Neuronal stem cell (in vitro differentiated cells): ENCODE measurements at regions not wholly inside any gene's neighbourhood (a gene's known extent, or its start where the extent isn't known, plus 50 kb on each side); places are given as distances from the start of the nearest gene placed in this dataset.

ENCODE experiments used
- DNase-seq: peaks from one replicate; pipeline ENCODE4 v3.0.0-alpha.2; 2013; ENCODE audit warnings: low spot score
- H2AFZ ChIP-seq: one replicate; pipeline ENCODE4 v1.6.1; 2013; ENCODE audit warnings: mild to moderate bottlenecking, low read length, inconsistent platforms
- H2AK5ac ChIP-seq: 2 replicates; pipeline ENCODE4 v1.6.1; 2013; ENCODE audit warnings: low read depth, mild to moderate bottlenecking, inconsistent platforms, low read length, moderate library complexity, mixed read lengths
- H2BK120ac ChIP-seq: 2 replicates; pipeline ENCODE4 v1.6.1; 2013; ENCODE audit warnings: low read depth, mild to moderate bottlenecking, inconsistent platforms, low read length, moderate library complexity, mixed read lengths
- H2BK12ac ChIP-seq: one replicate; pipeline ENCODE4 v1.6.1; 2013; ENCODE audit warnings: low read length, inconsistent platforms
- H2BK15ac ChIP-seq: 2 replicates; pipeline ENCODE4 v1.6.1; 2013; ENCODE audit warnings: mild to moderate bottlenecking, low read length, inconsistent platforms, mixed read lengths
- H2BK5ac ChIP-seq: one replicate; pipeline ENCODE4 v1.6.1; 2013; ENCODE audit warnings: inconsistent platforms, mild to moderate bottlenecking, low read length, moderate library complexity
- H3K14ac ChIP-seq: one replicate; pipeline ENCODE4 v1.6.1; 2013; ENCODE audit warnings: low read length, inconsistent platforms
- H3K18ac ChIP-seq: 2 replicates; pipeline ENCODE4 v1.6.1; 2013; ENCODE audit warnings: low read length, inconsistent platforms
- H3K23ac ChIP-seq: 2 replicates; pipeline ENCODE4 v1.6.1; 2013; ENCODE audit warnings: low read depth, mild to moderate bottlenecking, mixed read lengths, low read length, inconsistent platforms; ENCODE audit not compliant: poor library complexity
- H3K27ac ChIP-seq: replicated peaks from 3 replicates; pipeline ENCODE4 v1.5.1; 2013; ENCODE audit warnings: low read length, inconsistent platforms
- H3K27me3 ChIP-seq, 3 experiments: 2 replicates each; pipeline ENCODE4 v1.6.1; 2013; ENCODE audit warnings: low read length in 3 of 3, mild to moderate bottlenecking in 2 of 3, inconsistent platforms in 1 of 3, low read depth in 1 of 3, mixed read lengths in 1 of 3, moderate library complexity in 1 of 3; ENCODE audit not compliant: control insufficient read depth in 3 of 3, insufficient read depth in 3 of 3
- H3K36me3 ChIP-seq, 2 donors: replicated peaks in 1 of 2; 2 replicates each; pipeline ENCODE4 v1.6.1; 2013; ENCODE audit warnings: low read length in 2 of 2; ENCODE audit not compliant: control insufficient read depth in 2 of 2, insufficient read depth in 2 of 2
- H3K4ac ChIP-seq: 2 replicates; pipeline ENCODE4 v1.6.1; 2013; ENCODE audit warnings: inconsistent platforms, mild to moderate bottlenecking, low read length, moderate library complexity
- H3K4me1 ChIP-seq, 2 donors: 1 replicate in 1 of 2; 2 replicates in 1 of 2; pipeline ENCODE4 v1.6.1; 2013; ENCODE audit warnings: low read length in 2 of 2, low read depth in 1 of 2; ENCODE audit not compliant: control insufficient read depth in 2 of 2, insufficient read depth in 1 of 2
- H3K4me2 ChIP-seq: one replicate; pipeline ENCODE4 v1.6.1; 2013; ENCODE audit warnings: mild to moderate bottlenecking, low read length, inconsistent platforms; ENCODE audit not compliant: insufficient read depth, poor library complexity, severe bottlenecking
- H3K4me3 ChIP-seq, 2 donors: 2 replicates each; pipeline ENCODE4 v1.5.1; 2013; ENCODE audit warnings: low read length in 2 of 2, mild to moderate bottlenecking in 2 of 2, inconsistent platforms in 1 of 2, moderate library complexity in 1 of 2
- H3K79me1 ChIP-seq: one replicate; pipeline ENCODE4 v1.6.1; 2013; ENCODE audit warnings: low read depth, mild to moderate bottlenecking, inconsistent platforms, low read length, moderate library complexity
- H3K9ac ChIP-seq: one replicate; pipeline ENCODE4 v1.6.1; 2013; ENCODE audit warnings: mild to moderate bottlenecking, low read depth, low read length, inconsistent platforms; ENCODE audit not compliant: poor library complexity
- H3K9me3 ChIP-seq, 2 donors: replicated peaks in 1 of 2; 2 replicates each; pipeline versions ENCODE3 to v1.6.1; 2013; ENCODE audit warnings: low read length in 2 of 2, mild to moderate bottlenecking in 2 of 2, inconsistent platforms in 1 of 2, low read depth in 1 of 2, mixed read lengths in 1 of 2, moderate library complexity in 1 of 2; ENCODE audit not compliant: control insufficient read depth in 2 of 2, insufficient read depth in 1 of 2
- H4K8ac ChIP-seq: one replicate; pipeline ENCODE4 v1.6.1; 2013; ENCODE audit warnings: low read depth, mild to moderate bottlenecking, inconsistent platforms, low read length, moderate library complexity
- H4K91ac ChIP-seq: one replicate; pipeline ENCODE4 v1.6.1; 2013; ENCODE audit warnings: low read length, low read depth, mild to moderate bottlenecking, inconsistent platforms; ENCODE audit not compliant: poor library complexity
- WGBS, 2 donors: extraction: QIAGEN DNeasy Blood & Tissue Kit; methylation state at CpG; one replicate each; pipeline ENCODE4 v1.1.7; 2013; ENCODE audit warnings: missing lambda C conversion rate in 2 of 2, mixed read lengths in 1 of 2; ENCODE audit not compliant: insufficient read length in 2 of 2, insufficient replicate concordance in 1 of 2; ENCODE audit errors: extremely low coverage in 2 of 2; 5-methylcytosine and 5-hydroxymethylcytosine counted together

DNA sequence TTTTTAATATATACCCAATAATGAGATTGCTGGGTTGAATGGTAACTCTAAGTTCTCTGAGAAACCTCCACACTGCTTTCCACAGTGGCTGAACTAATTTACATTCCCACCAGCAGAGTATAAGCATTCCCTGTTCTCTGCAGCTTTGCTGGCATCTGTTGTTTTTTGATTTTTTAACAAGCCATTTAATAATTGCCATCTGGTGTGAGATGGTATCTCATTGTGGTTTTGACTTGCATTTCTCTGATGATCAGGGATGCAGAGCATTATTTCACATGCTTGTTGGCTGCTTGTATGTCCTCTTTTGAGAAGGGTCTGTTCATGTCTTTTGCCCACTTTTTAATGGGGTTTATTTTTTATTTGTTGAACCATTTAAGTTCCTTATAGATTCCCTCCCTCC is 75.0 kb upstream of the EPHB3 start:
- no peak overlapping the region for H3K9ac ChIP-seq
- no peaks in the 10 kb centered on the region for H3K9me3 ChIP-seq
- no peak overlapping the region for H3K4ac ChIP-seq
- no peak overlapping the region for H3K4me2 ChIP-seq
- no peak overlapping the region for H3K18ac ChIP-seq
- no peak overlapping the region for H4K91ac ChIP-seq
- no peaks in the 10 kb centered on the region for H3K4me1 ChIP-seq
- H2AK5ac ChIP-seq = no peak overlapping the region
- DNase-seq = no peak
- H3K23ac ChIP-seq = no peak overlapping the region
- H2AFZ ChIP-seq = no peak overlapping the region
- H4K8ac ChIP-seq = no peak overlapping the region
- no peak overlapping the region for H2BK120ac ChIP-seq
- no peak overlapping the region for H3K4me3 ChIP-seq
- H3K14ac ChIP-seq = no peak overlapping the region
- H2BK15ac ChIP-seq = no peak overlapping the region
- no peaks in the 10 kb centered on the region for H3K36me3 ChIP-seq
- H2BK5ac ChIP-seq = no peak overlapping the region
- H3K27me3 ChIP-seq = peaks cover 3 to 35% (median 23%) of the 10 kb centered on the region in 3 experiments
- no peak overlapping the region for H2BK12ac ChIP-seq
- H3K27ac ChIP-seq = no peak overlapping the region
- H3K79me1 ChIP-seq = no peaks in the 10 kb centered on the region

DNA sequence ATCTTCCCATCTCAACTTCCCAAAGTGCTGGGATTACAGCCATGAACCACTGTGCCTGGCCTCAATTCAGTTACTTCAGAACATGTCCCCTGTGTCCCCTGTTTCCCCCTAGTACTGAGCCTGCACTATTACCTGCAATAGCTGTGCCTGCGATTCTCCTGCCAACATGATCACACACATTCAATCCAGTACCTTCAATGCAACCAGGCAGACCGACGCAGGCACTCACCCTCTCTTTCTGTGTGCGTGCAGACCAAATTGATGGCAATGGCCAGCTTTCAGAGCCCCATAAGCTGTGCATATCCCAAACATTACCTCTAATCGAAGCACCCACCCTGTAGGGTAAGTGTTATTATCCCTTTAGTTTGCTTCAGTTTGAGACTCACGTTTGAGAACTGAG is 73.0 kb upstream of the EPHB3 start:
- no peak overlapping the region for H3K18ac ChIP-seq
- H2AK5ac ChIP-seq = no peak overlapping the region
- H2BK5ac ChIP-seq = no peak overlapping the region
- no peak overlapping the region for H3K4me3 ChIP-seq
- no peak overlapping the region for H3K23ac ChIP-seq
- H3K4me2 ChIP-seq = no peak overlapping the region
- H3K9me3 ChIP-seq = peaks cover 0 to 3% of the 10 kb centered on the region in 2 donors
- no peak overlapping the region for H3K14ac ChIP-seq
- H2BK120ac ChIP-seq = no peak overlapping the region
- no CpG with 5 or more reads among the region's 6 CpGs for WGBS, 2 donors
- no peak overlapping the region for H2AFZ ChIP-seq
- H3K36me3 ChIP-seq = no peaks in the 10 kb centered on the region
- no peak overlapping the region for H4K91ac ChIP-seq
- no peaks in the 10 kb centered on the region for H3K4me1 ChIP-seq
- no peak overlapping the region for H3K27ac ChIP-seq
- no peaks in the 10 kb centered on the region for H3K79me1 ChIP-seq
- peaks cover 6 to 50% (median 38%) of the 10 kb centered on the region in 3 experiments for H3K27me3 ChIP-seq
- H2BK12ac ChIP-seq = no peak overlapping the region
- H3K9ac ChIP-seq = no peak overlapping the region
- no peak overlapping the region for H4K8ac ChIP-seq
- DNase-seq = no peak
- H3K4ac ChIP-seq = no peak overlapping the region
- no peak overlapping the region for H2BK15ac ChIP-seq

DNA sequence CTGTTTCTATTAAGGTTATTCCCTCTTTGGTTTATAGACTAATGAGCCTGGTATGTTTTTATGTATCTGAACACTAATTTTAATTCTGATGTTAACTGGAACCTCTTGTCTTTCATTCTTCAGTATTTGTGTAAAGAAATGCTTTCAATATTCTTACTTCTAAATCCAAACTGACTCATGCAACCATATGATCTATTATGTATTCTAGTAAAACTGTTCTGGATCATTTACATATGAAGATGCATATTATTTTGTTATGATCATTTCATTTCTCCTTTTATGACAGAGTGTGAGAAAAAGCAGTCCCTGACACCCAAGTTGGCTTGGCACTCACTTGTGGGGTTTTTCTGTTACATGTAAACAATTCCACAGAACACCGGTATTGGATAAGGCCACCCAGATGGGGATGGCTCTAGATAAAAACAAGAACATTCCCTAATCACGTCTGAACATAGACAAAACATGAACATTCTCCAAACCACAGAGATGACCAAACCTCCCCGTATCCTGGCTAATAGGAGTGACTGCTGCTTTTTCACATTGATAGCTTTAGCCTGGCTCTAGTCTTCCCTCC is 72.2 kb upstream of the EPHB3 start:
- no peak overlapping the region for H2BK5ac ChIP-seq
- no peak overlapping the region for H3K14ac ChIP-seq
- H2BK120ac ChIP-seq = no peak overlapping the region
- no peak for DNase-seq
- no peak overlapping the region for H4K91ac ChIP-seq
- H2AFZ ChIP-seq = no peak overlapping the region
- H3K4me2 ChIP-seq = no peak overlapping the region
- H3K4ac ChIP-seq = no peak overlapping the region
- H3K36me3 ChIP-seq = no peaks in the 10 kb centered on the region
- no peak overlapping the region for H3K23ac ChIP-seq
- no peak overlapping the region for H4K8ac ChIP-seq
- no peak overlapping the region for H2BK15ac ChIP-seq
- no peaks in the 10 kb centered on the region for H3K4me1 ChIP-seq
- H3K9ac ChIP-seq = no peak overlapping the region
- H3K79me1 ChIP-seq = no peaks in the 10 kb centered on the region
- no peak overlapping the region for H3K18ac ChIP-seq
- WGBS, 2 donors = no CpG with 5 or more reads among the region's 3 CpGs
- no peak overlapping the region for H2BK12ac ChIP-seq
- no peak overlapping the region for H2AK5ac ChIP-seq
- H3K9me3 ChIP-seq = peaks cover 0 to 3% of the 10 kb centered on the region in 2 donors
- H3K4me3 ChIP-seq = no peak overlapping the region
- H3K27ac ChIP-seq = no peak overlapping the region
- H3K27me3 ChIP-seq = peaks cover 6 to 58% (median 42%) of the 10 kb centered on the region in 3 experiments

DNA sequence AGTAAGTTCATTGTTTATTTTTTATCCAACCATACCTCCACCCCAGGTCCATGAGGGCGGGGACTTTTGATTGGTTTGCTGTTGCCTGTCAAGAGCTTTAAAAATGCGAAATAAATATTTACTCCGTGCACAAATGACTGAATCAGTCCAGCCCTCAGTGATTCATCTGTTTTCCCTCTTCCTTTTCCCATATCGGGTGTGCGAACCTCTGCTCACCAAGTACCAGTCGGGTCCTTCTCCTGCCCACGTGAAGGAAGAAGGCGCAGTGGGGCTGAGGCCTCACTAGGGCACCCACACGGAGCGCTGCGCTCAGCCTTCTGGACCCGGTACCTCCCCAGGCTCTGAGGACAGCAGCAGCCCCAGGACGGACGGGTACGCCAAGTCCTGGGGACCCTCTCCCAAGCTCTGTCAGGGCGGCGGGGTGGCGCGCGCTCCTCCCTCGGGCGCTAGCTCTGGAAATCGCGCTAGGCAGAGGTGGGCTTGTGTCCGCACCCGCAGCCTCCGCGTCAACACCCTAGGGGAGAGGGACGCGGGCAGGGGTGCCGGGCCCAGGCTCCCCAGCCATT is 70.5 kb upstream of the EPHB3 start:
- Histone ChIP-seq H2BK120ac (no peak overlapping the region), H2BK5ac (no peak overlapping the region), H4K8ac (no peak overlapping the region), H3K23ac (peak overlapping the region; percentile 76), H3K9me3 (peaks cover 0 to 3% of the 10 kb centered on the region in 2 donors), H3K14ac (peak overlapping the region; percentile 47), H3K18ac (peak overlapping the region; percentile 34), H3K4me1 (no peaks in the 10 kb centered on the region), H3K4me3 (no peak overlapping the region), H4K91ac (no peak overlapping the region), H3K36me3 (no peaks in the 10 kb centered on the region), H2BK15ac (no peak overlapping the region), H3K27ac (no peak overlapping the region), H3K27me3 (peaks cover 6 to 61% (median 42%) of the 10 kb centered on the region in 3 experiments), H2AFZ (no peak overlapping the region), H2AK5ac (no peak overlapping the region), H3K4ac (no peak overlapping the region), H2BK12ac (no peak overlapping the region), H3K4me2 (peak overlapping the region; percentile 14), H3K79me1 (no peaks in the 10 kb centered on the region), H3K9ac (peak overlapping the region; percentile 35)
- WGBS, 2 donors = no CpG with 5 or more reads among the region's 31 CpGs
- DNase-seq = no peak
